ENCODE measurements at regions not wholly inside any gene's neighbourhood (a gene's known extent, or its start where the extent isn't known, plus 50 kb on each side); places are given as distances from the start of the nearest gene placed in this dataset.

GRCh38 chr12:32964981-32965585 is 68.5 kb upstream of the PKP2 start:
- TF ChIP-seq CTCF (IDR thresholded peaks at IDR 0.05) (no peak), POLR2A (IDR thresholded peaks at IDR 0.05) (no peak), POLR2AphosphoS5 (IDR thresholded peaks at IDR 0.05) (no peak)

Data from prostate gland (tissue), 2 donors.